GM12878 (cell line): ENCODE measurements at regions not wholly inside any gene's neighbourhood (a gene's known extent, or its start where the extent isn't known, plus 50 kb on each side); places are given as distances from the start of the nearest gene placed in this dataset.

Experiments used
- ATAC-seq: fragments of 200-7000 bp; cut with Tn5 transposase; 3 replicates; pipeline ENCODE4 v1.9.1; 2020; ENCODE audit warnings: mild to moderate bottlenecking, moderate library complexity
- BruUV-seq: library from RNA; stranded (reverse); fragments of 400-500 nt; replicated peaks from 2 replicates; lab custom pipeline; 2021; lab: Mats Ljungman, UMichigan
- CTCF ChIA-PET: fragments of 300-600 bp; sonication (Branson Sonifier 250); formaldehyde crosslinking; extraction: SDS; loops from one replicate; lab custom pipeline; 2021; ENCODE audit warnings: inconsistent platforms; lab: Yijun Ruan, JAX
- POLR2A ChIA-PET: fragments of 350-600 bp; formaldehyde crosslinking; extraction: SDS; loops from one replicate; lab custom pipeline; 2021; ENCODE audit warnings: inconsistent platforms; lab: Charles Lee
- RAD21 ChIA-PET: fragments of 300-600 bp; sonication (Branson Sonifier 250); formaldehyde crosslinking; loops from one replicate; lab custom pipeline; 2023; ENCODE audit warnings: antibody characterized with exemption; ENCODE audit not compliant: unreplicated experiment; lab: Charles Lee
- SMC1A ChIA-PET: fragments of 300-600 bp; sonication (Branson Sonifier 250); formaldehyde crosslinking; loops from one replicate; lab custom pipeline; 2023; ENCODE audit not compliant: unreplicated experiment, uncharacterized antibody; lab: Charles Lee
- DNase-seq: peaks from one replicate; pipeline ENCODE4 v3.0.0-alpha.2; 2011; ENCODE audit warnings: low read depth, low spot score
- FAIRE-seq: peaks from 3 replicates; lab custom pipeline; 2011; peaks lifted over from hg19 to GRCh38; lab: Jason Lieb, UNC
- H2AFZ ChIP-seq: 2 replicates; pipeline ENCODE4 v1.6.0; 2011; ENCODE audit warnings: low read depth, low read length, control low read depth; ENCODE audit not compliant: control insufficient read depth
- H3K27ac ChIP-seq: 2 replicates; pipeline ENCODE4 v1.5.1; 2011; ENCODE audit warnings: control low read depth; ENCODE audit not compliant: control insufficient read depth, insufficient read depth
- H3K27me3 ChIP-seq, 2 experiments: replicated peaks in 1 of 2; 2 replicates each; pipeline versions ENCODE4 v1.6.0 to v1.6.1; 2011; ENCODE audit warnings: low read length in 1 of 2; ENCODE audit not compliant: control insufficient read depth in 2 of 2, insufficient read depth in 2 of 2
- H3K36me3 ChIP-seq, 2 experiments: 2 replicates each; pipeline ENCODE4 v1.5.1; 2011; ENCODE audit warnings: low read length in 1 of 2; ENCODE audit not compliant: control insufficient read depth in 2 of 2, insufficient read depth in 2 of 2
- H3K4me1 ChIP-seq: 2 replicates; pipeline ENCODE4 v1.6.1; 2011; ENCODE audit warnings: mild to moderate bottlenecking, low read length, moderate library complexity, mixed read lengths; ENCODE audit not compliant: control insufficient read depth, insufficient read depth
- H3K4me2 ChIP-seq: 2 replicates; pipeline ENCODE4 v1.6.0; 2011; ENCODE audit warnings: control low read depth; ENCODE audit not compliant: control insufficient read depth, insufficient read depth
- H3K4me3 ChIP-seq: fragments of 200-600 bp; sonication (generic); 2 replicates; pipeline ENCODE4 v1.5.1; 2016
- H3K79me2 ChIP-seq: 2 replicates; pipeline ENCODE4 v1.6.0; 2011; ENCODE audit warnings: low read length; ENCODE audit not compliant: control insufficient read depth, insufficient read depth
- H3K9ac ChIP-seq: 2 replicates; pipeline ENCODE4 v1.8.0; 2011; ENCODE audit warnings: low read length, control low read depth, mixed read lengths; ENCODE audit not compliant: control insufficient read depth, insufficient read depth
- H3K9me3 ChIP-seq: replicated peaks from 3 replicates; pipeline ENCODE4 v1.5.1; 2011; ENCODE audit warnings: mild to moderate bottlenecking, low read length; ENCODE audit not compliant: control insufficient read depth, insufficient read depth
- H4K20me1 ChIP-seq: 2 replicates; pipeline ENCODE4 v1.6.0; 2011; ENCODE audit not compliant: control insufficient read depth, insufficient read depth
- BCL3 ChIP-seq: IDR thresholded peaks from 2 replicates; pipeline ENCODE4 v1.6.1; 2011; ENCODE audit warnings: borderline replicate concordance, low read depth, mild to moderate bottlenecking, moderate library complexity, low read length; ENCODE audit not compliant: insufficient read depth, poor library complexity, severe bottlenecking
- CHD4 ChIP-seq: fragments of 200-600 bp; sonication (generic); IDR thresholded peaks from 2 replicates; pipeline ENCODE4 v1.6.1; 2016; ENCODE audit warnings: mild to moderate bottlenecking
- CTCF ChIP-seq, 3 experiments: IDR thresholded peaks in 2 of 3; conservative IDR thresholded peaks in 1 of 3; 2 replicates each; pipeline ENCODE4 v1.5.1; 2011; ENCODE audit warnings: low read depth in 3 of 3, low read length in 3 of 3, mild to moderate bottlenecking in 3 of 3, control low read depth in 2 of 3, moderate library complexity in 2 of 3, inconsistent platforms in 1 of 3, mixed read lengths in 1 of 3; ENCODE audit not compliant: control insufficient read depth in 2 of 3, insufficient read depth in 1 of 3; ENCODE audit errors: extremely low read depth in 1 of 3
- E2F4 ChIP-seq: IDR thresholded peaks from 2 replicates; pipeline ENCODE4 v1.6.1; 2012; ENCODE audit warnings: low read depth, low read length, improper control_type of control experiment
- MTA2 ChIP-seq: fragments of 450-650 bp; IDR thresholded peaks from 2 replicates; pipeline ENCODE4 v1.6.1; 2016; ENCODE audit warnings: low read depth, mild to moderate bottlenecking, moderate library complexity
- MTA3 ChIP-seq: IDR thresholded peaks from 2 replicates; pipeline ENCODE4 v1.6.1; 2012; ENCODE audit warnings: low read length, inconsistent platforms, borderline replicate concordance
- MYB ChIP-seq: fragments of 150-350 bp; IDR thresholded peaks from 2 replicates; pipeline ENCODE4 v1.6.1; 2014; ENCODE audit warnings: mild to moderate bottlenecking, low read depth, low read length, borderline replicate concordance
- NR2F1 ChIP-seq: fragments of 450-650 bp; conservative IDR thresholded peaks from 2 replicates; pipeline ENCODE4 v1.6.1; 2017; ENCODE audit warnings: mild to moderate bottlenecking
- PAX5 ChIP-seq: IDR thresholded peaks from 2 replicates; pipeline ENCODE4 v1.6.1; 2011; ENCODE audit warnings: low read depth, low read length, borderline replicate concordance
- RELA ChIP-seq: fragments of 450-650 bp; IDR thresholded peaks from 2 replicates; pipeline ENCODE4 v1.8.0; 2014; ENCODE audit warnings: borderline replicate concordance; ENCODE audit not compliant: partially characterized antibody
- WGBS: methylation state at CpG from one replicate; pipeline ENCODE4 v1.1.6; 2016; ENCODE audit warnings: low lambda C conversion rate; ENCODE audit not compliant: insufficient replicate concordance, insufficient coverage; ENCODE audit errors: missing lambda C conversion rate; 5-methylcytosine and 5-hydroxymethylcytosine counted together
- in situ Hi-C: fragments of 300-500 bp; cut with MboI; formaldehyde crosslinking; loops from 9 replicates; pipeline ENCODE4 v1.14.3; 2018; ENCODE audit warnings: mixed read lengths
- intact Hi-C: fragments of 100-400 bp; cut with micrococcal nuclease; formaldehyde crosslinking; loops from one replicate; pipeline ENCODE4 v1.14.2; 2022; ENCODE audit not compliant: unreplicated experiment

- Histone ChIP-seq H2AFZ (no peak overlapping the region), H3K27me3 (no peaks in the 10 kb centered on the region), H3K27ac (no peak overlapping the region), H3K4me2 (no peak overlapping the region), H3K9ac (no peak overlapping the region), H3K79me2 (no peaks in the 10 kb centered on the region), H4K20me1 (no peaks in the 10 kb centered on the region), H3K4me1 (peaks cover 12% of the 10 kb centered on the region; the same call in 1 of the 2 replicates), H3K4me3 (no peak overlapping the region), H3K9me3 (no peaks in the 10 kb centered on the region), H3K36me3 (no peaks in the 10 kb centered on the region)
- RAD21 ChIA-PET, result interaction anchor here (0.5 to 1.1 kb wide), 2 partner anchors 22 to 582 kb away, joined by 3 to 4 read pairs; no protein-coding TSS in a partner anchor
- POLR2A ChIA-PET, result no interaction called here
- in situ Hi-C loops, result no loop called here
- intact Hi-C loops, result no loop called here
- ATAC-seq, result no peak
- SMC1A ChIA-PET, result interaction anchor here (1.0 to 1.5 kb wide), 3 partner anchors 9 to 210 kb away, joined by 3 to 4 read pairs (median 3); no protein-coding TSS in a partner anchor
- 57% methylated on average over 6 of the region's 6 CpGs for WGBS
- BruUV-seq, result no TSS peak
- no peak for FAIRE-seq
- no peak for DNase-seq
- CTCF ChIA-PET, result no interaction called here
- no peak for TF ChIP-seq PAX5
- TF ChIP-seq BCL3, result no peak
- TF ChIP-seq NR2F1, result no peak
- TF ChIP-seq MTA2, result no peak
- no peak for TF ChIP-seq E2F4
- no peak for TF ChIP-seq CTCF (IDR thresholded peaks at IDR 0.05 in 2 of 3, conservative IDR thresholded peaks at IDR 0.05 in 1 of 3; ENCODE audit: control insufficient read depth in 2 of 3, extremely low read depth in 1 of 3, insufficient read depth in 1 of 3, low read depth in 3 of 3, low read length in 3 of 3)
- no peak for TF ChIP-seq RELA
- TF ChIP-seq CHD4, result no peak
- no peak for TF ChIP-seq MTA3
- no peak for TF ChIP-seq MYB
- TF ChIP-seq, all 136 proteins: peak for 0
Observed at GRCh38 chr15:95842576-95842975, 487.9 kb upstream of the NR2F2 start.
